Epithelial cell of esophagus (primary cell): ENCODE measurements at regions not wholly inside any gene's neighbourhood (a gene's known extent, or its start where the extent isn't known, plus 50 kb on each side); places are given as distances from the start of the nearest gene placed in this dataset.

Experiments used
- DNase-seq: peaks from one replicate; pipeline ENCODE4 v3.0.0; 2010; ENCODE audit warnings: low read depth
- H3K4me3 ChIP-seq: 2 replicates; pipeline ENCODE4 v1.5.1; 2011; ENCODE audit warnings: mild to moderate bottlenecking, low read length, control low read depth
- CTCF ChIP-seq: IDR thresholded peaks from 2 replicates; pipeline ENCODE4 v1.5.1; 2011; ENCODE audit warnings: low read depth, mild to moderate bottlenecking, low read length, control low read depth, inconsistent platforms; ENCODE audit not compliant: insufficient read depth; ENCODE audit errors: missing control alignments

GRCh38 chr9:79200336-79200735 is 371.4 kb upstream of the TLE4 start:
- no peak overlapping the region for H3K4me3 ChIP-seq
- TF ChIP-seq CTCF, result no peak
- no peak for DNase-seq

- no peak overlapping the region for H3K4me3 ChIP-seq
- no peak for TF ChIP-seq CTCF
- DNase-seq, result peak; percentile 10
Measured at GRCh38 chr9:79201636-79202035, 370.1 kb upstream of the TLE4 start.

GRCh38 chr9:79208791-79209396 is 362.9 kb upstream of the TLE4 start:
- no peak for DNase-seq
- no peak overlapping the region for H3K4me3 ChIP-seq
- TF ChIP-seq CTCF, result no peak

- TF ChIP-seq CTCF, result no peak
- no peak for DNase-seq
- H3K4me3 ChIP-seq, result no peak overlapping the region
Measured at GRCh38 chr9:79210541-79211243, 361.1 kb upstream of the TLE4 start.

GRCh38 chr9:79213417-79214125 is 358.2 kb upstream of the TLE4 start:
- no peak for TF ChIP-seq CTCF

GRCh38 chr9:79215821-79216220 is 355.9 kb upstream of the TLE4 start:
- TF ChIP-seq CTCF, result no peak

More at GRCh38 chr9:79213417-79214125, 358.2 kb upstream of the TLE4 start:
- no peak overlapping the region for H3K4me3 ChIP-seq
- no peak for DNase-seq

More at GRCh38 chr9:79215821-79216220, 355.9 kb upstream of the TLE4 start:
- H3K4me3 ChIP-seq, result no peak overlapping the region
- peak; percentile 6 for DNase-seq
